AG04449 (cell line): ENCODE measurements at regions not wholly inside any gene's neighbourhood (a gene's known extent, or its start where the extent isn't known, plus 50 kb on each side); places are given as distances from the start of the nearest gene placed in this dataset.

Source experiments
- CTCF ChIA-PET: fragments of 350-600 bp; formaldehyde crosslinking; extraction: SDS; loops from one replicate; lab custom pipeline; 2021; ENCODE audit warnings: antibody characterized with exemption; lab: Yijun Ruan, JAX
- POLR2A ChIA-PET: fragments of 400-600, 350-600 bp; formaldehyde crosslinking; extraction: SDS; loops from one replicate; lab custom pipeline; 2020; ENCODE audit warnings: antibody characterized with exemption, inconsistent platforms; lab: Yijun Ruan, JAX
- DNase-seq: peaks from one replicate; pipeline ENCODE4 v3.0.0-alpha.2; 2010; ENCODE audit warnings: low read depth, low spot score
- H3K4me3 ChIP-seq: 2 replicates; pipeline ENCODE4 v1.5.1; 2011; ENCODE audit warnings: low read depth, mild to moderate bottlenecking, control low read depth, low read length
- TF ChIP-seq, protein P1 (sequence below): IDR thresholded peaks from one replicate; pipeline ENCODE4 v1.5.1; 2011; ENCODE audit warnings: mild to moderate bottlenecking, moderate library complexity, low read length, control low read depth, inconsistent platforms; ENCODE audit not compliant: insufficient read depth; ENCODE audit errors: missing control alignments

- TF ChIP-seq, protein P1, sequence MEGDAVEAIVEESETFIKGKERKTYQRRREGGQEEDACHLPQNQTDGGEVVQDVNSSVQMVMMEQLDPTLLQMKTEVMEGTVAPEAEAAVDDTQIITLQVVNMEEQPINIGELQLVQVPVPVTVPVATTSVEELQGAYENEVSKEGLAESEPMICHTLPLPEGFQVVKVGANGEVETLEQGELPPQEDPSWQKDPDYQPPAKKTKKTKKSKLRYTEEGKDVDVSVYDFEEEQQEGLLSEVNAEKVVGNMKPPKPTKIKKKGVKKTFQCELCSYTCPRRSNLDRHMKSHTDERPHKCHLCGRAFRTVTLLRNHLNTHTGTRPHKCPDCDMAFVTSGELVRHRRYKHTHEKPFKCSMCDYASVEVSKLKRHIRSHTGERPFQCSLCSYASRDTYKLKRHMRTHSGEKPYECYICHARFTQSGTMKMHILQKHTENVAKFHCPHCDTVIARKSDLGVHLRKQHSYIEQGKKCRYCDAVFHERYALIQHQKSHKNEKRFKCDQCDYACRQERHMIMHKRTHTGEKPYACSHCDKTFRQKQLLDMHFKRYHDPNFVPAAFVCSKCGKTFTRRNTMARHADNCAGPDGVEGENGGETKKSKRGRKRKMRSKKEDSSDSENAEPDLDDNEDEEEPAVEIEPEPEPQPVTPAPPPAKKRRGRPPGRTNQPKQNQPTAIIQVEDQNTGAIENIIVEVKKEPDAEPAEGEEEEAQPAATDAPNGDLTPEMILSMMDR: no peak
- CTCF ChIA-PET: no interaction called here
- no peak overlapping the region for H3K4me3 ChIP-seq
- POLR2A ChIA-PET: no interaction called here
- no peak for DNase-seq
These were observed 117.5 kb upstream of the HMGCLL1 start for GRCh38 chr6:55696501-55696900.

DNA sequence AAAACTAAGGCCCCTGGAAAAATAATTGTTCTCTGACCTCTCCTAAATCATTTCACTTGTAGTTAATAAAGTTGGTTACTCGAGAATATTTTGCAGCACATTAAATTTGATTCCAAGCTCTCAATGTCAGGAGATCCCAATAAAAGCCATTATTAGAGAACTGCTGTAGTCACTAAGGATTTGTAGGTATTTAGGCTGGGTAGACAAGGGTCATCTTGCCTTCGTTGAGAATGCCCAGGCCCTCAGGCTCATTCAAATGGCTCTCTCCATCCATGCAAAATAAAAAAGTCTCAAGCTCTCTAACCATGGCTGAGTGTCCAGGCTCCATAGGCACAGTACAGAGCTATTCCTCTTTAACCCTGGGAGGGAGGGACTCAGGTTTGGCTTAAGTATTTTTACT is 117.0 kb upstream of the HMGCLL1 start:
- ChIA-PET CTCF (no interaction called here), POLR2A (no interaction called here)
- TF ChIP-seq, protein P1: no peak
- no peak for DNase-seq
- H3K4me3 ChIP-seq: no peak overlapping the region

GRCh38 chr6:55694759-55695158 is 115.8 kb upstream of the HMGCLL1 start:
- no peak for DNase-seq
- ChIA-PET CTCF (no interaction called here), POLR2A (interaction anchor here (0.6 kb wide), 1 partner anchor 1597 kb away, joined by 5 read pairs; no protein-coding TSS in a partner anchor)
- H3K4me3 ChIP-seq: no peak overlapping the region
- TF ChIP-seq, protein P1: no peak

DNA sequence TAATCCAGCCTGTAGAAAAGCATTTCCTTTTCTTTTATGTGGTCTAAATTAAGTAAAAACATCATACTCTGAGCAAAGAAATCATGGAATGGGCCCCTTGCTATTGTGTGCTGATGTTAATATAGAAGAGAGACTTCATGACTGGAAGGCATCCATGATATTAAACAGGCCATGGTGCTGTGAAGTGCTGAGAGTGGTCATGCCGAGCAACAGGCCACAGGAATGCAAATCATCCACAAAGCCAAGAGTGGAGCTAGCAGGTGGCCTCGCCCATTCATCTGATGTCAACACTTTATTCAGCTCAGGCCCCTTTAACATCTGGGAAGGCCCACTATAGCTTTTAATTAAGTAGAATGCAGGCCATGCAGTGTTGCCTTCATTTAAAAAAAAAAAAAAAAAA is 115.2 kb upstream of the HMGCLL1 start:
- H3K4me3 ChIP-seq: no peak overlapping the region
- DNase-seq: no peak
- CTCF ChIA-PET: no interaction called here
- TF ChIP-seq, protein P1: no peak
- POLR2A ChIA-PET: interaction anchor here (0.6 kb wide), 1 partner anchor 1596 kb away, joined by 5 read pairs; no protein-coding TSS in a partner anchor

DNA sequence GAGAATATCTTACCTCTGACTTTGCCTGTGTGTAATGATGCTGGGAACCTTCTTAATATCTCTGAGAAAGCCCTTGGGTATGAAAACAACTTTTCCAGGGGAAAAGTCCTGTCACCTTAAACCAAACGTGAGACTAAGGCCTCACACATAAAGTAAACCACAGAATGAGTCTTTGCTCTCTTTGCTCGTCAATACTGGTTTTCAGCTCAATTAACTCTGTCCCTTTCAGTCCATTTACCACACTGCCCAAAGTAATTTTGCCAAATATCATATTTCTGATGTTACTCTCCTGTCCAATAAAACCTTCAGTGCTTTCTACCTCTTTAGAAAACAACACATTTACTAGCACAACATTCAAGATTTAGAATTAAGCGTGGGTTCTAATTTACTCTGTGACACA is 100.5 kb upstream of the HMGCLL1 start:
- no peak for DNase-seq
- ChIA-PET CTCF (no interaction called here), POLR2A (no interaction called here)
- TF ChIP-seq, protein P1: no peak
- no peak overlapping the region for H3K4me3 ChIP-seq

- no peak for DNase-seq
- H3K4me3 ChIP-seq: no peak overlapping the region
- TF ChIP-seq, protein P1: no peak
- CTCF ChIA-PET: no interaction called here
- POLR2A ChIA-PET: no interaction called here
These were observed 99.6 kb upstream of the HMGCLL1 start for GRCh38 chr6:55678330-55679224.
